ENCODE measurements at regions not wholly inside any gene's neighbourhood (a gene's known extent, or its start where the extent isn't known, plus 50 kb on each side); places are given as distances from the start of the nearest gene placed in this dataset.

- Histone ChIP-seq H3K27me3 (ENCODE audit: control insufficient read depth, insufficient read depth, low read length) (no peaks in the 10 kb centered on the region), H3K4me3 (ENCODE audit: low read depth, low read length) (no peak overlapping the region), H3K9me3 (ENCODE audit: control insufficient read depth, insufficient read depth, low read length) (no peaks in the 10 kb centered on the region), H3K27ac (ENCODE audit: low read depth, low read length) (no peak overlapping the region)
- TF ChIP-seq, protein P1, sequence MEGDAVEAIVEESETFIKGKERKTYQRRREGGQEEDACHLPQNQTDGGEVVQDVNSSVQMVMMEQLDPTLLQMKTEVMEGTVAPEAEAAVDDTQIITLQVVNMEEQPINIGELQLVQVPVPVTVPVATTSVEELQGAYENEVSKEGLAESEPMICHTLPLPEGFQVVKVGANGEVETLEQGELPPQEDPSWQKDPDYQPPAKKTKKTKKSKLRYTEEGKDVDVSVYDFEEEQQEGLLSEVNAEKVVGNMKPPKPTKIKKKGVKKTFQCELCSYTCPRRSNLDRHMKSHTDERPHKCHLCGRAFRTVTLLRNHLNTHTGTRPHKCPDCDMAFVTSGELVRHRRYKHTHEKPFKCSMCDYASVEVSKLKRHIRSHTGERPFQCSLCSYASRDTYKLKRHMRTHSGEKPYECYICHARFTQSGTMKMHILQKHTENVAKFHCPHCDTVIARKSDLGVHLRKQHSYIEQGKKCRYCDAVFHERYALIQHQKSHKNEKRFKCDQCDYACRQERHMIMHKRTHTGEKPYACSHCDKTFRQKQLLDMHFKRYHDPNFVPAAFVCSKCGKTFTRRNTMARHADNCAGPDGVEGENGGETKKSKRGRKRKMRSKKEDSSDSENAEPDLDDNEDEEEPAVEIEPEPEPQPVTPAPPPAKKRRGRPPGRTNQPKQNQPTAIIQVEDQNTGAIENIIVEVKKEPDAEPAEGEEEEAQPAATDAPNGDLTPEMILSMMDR (IDR thresholded peaks at IDR 0.05; ENCODE audit: low read depth, low read length): no peak
- no peak for DNase-seq (ENCODE audit: low read depth, low spot score)
- CTCF ChIA-PET: no interaction called here
- POLR2A ChIA-PET: no interaction called here
These were observed 141.4 kb upstream of the MRPS22 start for GRCh38 chr3:139202226-139202958.

GRCh38 chr3:139202959-139203349 lies 140.9 kb upstream of the MRPS22 start:
- no peak overlapping the region for H3K27ac ChIP-seq (ENCODE audit: low read depth, low read length)
- H3K27me3 ChIP-seq (ENCODE audit: control insufficient read depth, insufficient read depth, low read length): no peaks in the 10 kb centered on the region
- no peaks in the 10 kb centered on the region for H3K9me3 ChIP-seq (ENCODE audit: control insufficient read depth, insufficient read depth, low read length)
- TF ChIP-seq, protein P1 (IDR thresholded peaks at IDR 0.05; ENCODE audit: low read depth, low read length): no peak
- ChIA-PET CTCF (no interaction called here), POLR2A (no interaction called here)
- DNase-seq (ENCODE audit: low read depth, low spot score): no peak
- no peak overlapping the region for H3K4me3 ChIP-seq (ENCODE audit: low read depth, low read length)

DNA sequence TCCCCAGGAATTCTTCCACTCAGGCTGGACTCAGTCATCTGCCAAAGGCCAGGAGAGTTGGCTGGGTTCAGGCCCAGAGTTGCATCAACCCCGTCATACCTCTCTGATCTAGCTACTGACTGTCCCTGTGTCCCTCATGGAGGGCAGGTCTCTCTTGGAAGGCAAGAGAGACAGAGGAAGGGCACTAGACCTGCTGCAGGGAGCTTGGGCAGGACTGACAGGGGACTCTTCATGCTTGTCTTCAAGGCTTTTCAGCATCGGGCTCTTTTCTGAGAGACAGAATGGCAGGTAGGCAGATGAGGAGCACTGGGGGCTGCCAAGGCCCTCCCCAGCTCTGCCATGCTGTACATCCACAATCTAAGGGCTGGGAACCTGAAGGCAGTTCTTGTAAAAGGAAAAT lies 140.1 kb upstream of the MRPS22 start:
- CTCF ChIA-PET: no interaction called here
- H3K4me3 ChIP-seq (ENCODE audit: low read depth, low read length): no peak overlapping the region
- H3K9me3 ChIP-seq (ENCODE audit: control insufficient read depth, insufficient read depth, low read length): no peaks in the 10 kb centered on the region
- no peaks in the 10 kb centered on the region for H3K27me3 ChIP-seq (ENCODE audit: control insufficient read depth, insufficient read depth, low read length)
- H3K27ac ChIP-seq (ENCODE audit: low read depth, low read length): no peak overlapping the region
- DNase-seq (ENCODE audit: low read depth, low spot score): no peak
- POLR2A ChIA-PET: no interaction called here
- TF ChIP-seq, protein P1 (IDR thresholded peaks at IDR 0.05; ENCODE audit: low read depth, low read length): no peak

DNA sequence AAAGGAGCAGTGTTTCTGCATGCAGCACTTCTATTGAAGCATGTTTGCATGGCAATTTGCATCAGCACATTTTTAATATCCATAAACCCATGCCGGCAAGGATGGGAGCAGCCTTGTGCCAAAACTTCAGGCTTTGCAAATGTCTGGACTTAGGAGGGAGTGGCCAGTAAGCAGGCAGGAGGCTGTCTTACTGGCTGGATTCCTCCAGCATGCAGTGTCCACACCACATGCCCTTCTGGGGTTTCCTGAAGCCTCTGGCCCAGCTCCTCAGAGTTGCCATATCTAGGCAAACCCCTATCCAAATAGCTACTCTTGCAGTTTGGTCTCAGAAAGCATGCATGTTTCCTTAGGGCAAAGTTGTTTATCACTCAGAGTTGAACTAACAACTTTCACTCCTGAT lies 139.1 kb upstream of the MRPS22 start:
- H3K27me3 ChIP-seq (ENCODE audit: control insufficient read depth, insufficient read depth, low read length): no peaks in the 10 kb centered on the region
- no peaks in the 10 kb centered on the region for H3K9me3 ChIP-seq (ENCODE audit: control insufficient read depth, insufficient read depth, low read length)
- no peak overlapping the region for H3K4me3 ChIP-seq (ENCODE audit: low read depth, low read length)
- ChIA-PET CTCF (no interaction called here), POLR2A (no interaction called here)
- DNase-seq (ENCODE audit: low read depth, low spot score): no peak
- H3K27ac ChIP-seq (ENCODE audit: low read depth, low read length): no peak overlapping the region
- TF ChIP-seq, protein P1 (IDR thresholded peaks at IDR 0.05; ENCODE audit: low read depth, low read length): no peak

DNA sequence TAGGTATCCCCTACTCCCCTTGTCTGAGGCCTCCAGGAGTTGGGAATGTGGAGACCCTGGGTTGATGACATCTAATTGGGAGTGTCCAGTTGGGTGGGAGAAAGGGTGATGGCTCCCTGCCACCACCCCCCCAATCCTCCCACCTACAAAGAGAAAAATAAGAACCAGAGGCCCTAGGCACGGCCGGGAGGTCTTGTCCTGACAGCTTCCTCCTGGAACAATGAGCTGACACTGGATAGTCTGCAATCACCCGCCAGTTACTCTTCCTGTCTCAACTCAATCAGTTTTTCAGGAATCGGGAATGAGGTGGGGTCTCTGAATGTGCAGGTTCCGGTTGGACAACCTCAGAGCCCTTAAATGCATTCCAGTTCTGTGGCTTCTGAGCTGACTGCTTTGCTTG lies 129.9 kb upstream of the MRPS22 start:
- Histone ChIP-seq H3K27me3 (ENCODE audit: control insufficient read depth, insufficient read depth, low read length) (peaks cover 7% of the 10 kb centered on the region), H3K9me3 (ENCODE audit: control insufficient read depth, insufficient read depth, low read length) (no peaks in the 10 kb centered on the region), H3K27ac (ENCODE audit: low read depth, low read length) (no peak overlapping the region), H3K4me3 (ENCODE audit: low read depth, low read length) (no peak overlapping the region)
- POLR2A ChIA-PET: no interaction called here
- TF ChIP-seq, protein P1 (IDR thresholded peaks at IDR 0.05; ENCODE audit: low read depth, low read length): no peak
- CTCF ChIA-PET: no interaction called here
- no peak for DNase-seq (ENCODE audit: low read depth, low spot score)

All from AG04450 (cell line).